ENCODE measurements at regions not wholly inside any gene's neighbourhood (a gene's known extent, or its start where the extent isn't known, plus 50 kb on each side); places are given as distances from the start of the nearest gene placed in this dataset.

GRCh38 chr17:13931800-13932460 lies 137.4 kb upstream of the COX10 start:
- peak; percentile 67 for DNase-seq (ENCODE audit: low read depth)

GRCh38 chr17:13933441-13934276 lies 135.6 kb upstream of the COX10 start:
- no peak for DNase-seq (ENCODE audit: low read depth)

DNA sequence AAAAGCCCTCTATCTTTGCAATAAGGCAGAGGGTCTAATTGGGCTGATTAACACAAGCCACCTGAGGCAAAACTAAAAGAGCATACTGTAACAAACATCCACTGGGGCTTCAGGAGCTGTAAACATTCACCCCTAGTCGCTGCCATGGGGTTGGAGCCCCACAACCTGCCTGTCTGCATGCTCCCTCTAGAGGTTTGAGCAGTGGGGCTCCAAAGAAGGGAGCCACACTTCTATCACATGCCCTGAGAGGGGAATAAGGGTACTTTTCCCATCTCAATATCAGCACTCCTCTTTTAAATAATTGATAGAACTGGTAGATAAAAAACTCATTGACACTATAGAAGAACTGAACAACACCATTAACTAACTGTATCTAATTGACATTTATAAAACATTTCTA lies 130.1 kb upstream of the COX10 start:
- no peak for DNase-seq (ENCODE audit: low read depth)

- peak; percentile 67 for DNase-seq (ENCODE audit: low read depth)
These were observed 128.2 kb upstream of the COX10 start for GRCh38 chr17:13940858-13941665.

DNA sequence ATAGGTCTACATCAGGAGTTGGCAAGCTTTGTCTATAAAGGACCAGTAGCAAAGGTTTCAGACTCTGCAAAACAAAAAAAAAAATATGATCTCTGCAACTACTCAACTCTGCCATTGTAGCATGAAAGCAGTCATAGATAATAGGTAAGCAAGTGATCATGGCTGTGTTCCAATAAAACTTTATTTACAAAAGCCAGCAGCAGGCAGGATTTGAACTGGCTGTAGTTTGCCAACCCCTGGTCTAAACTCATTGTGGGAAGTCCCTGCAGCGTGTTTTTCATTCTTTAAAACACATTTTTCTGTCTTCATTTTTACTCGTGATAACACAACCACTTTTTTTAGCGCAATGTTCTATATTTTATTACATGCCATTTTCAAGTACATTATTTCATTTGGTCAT lies 127.5 kb upstream of the COX10 start:
- no peak for DNase-seq (ENCODE audit: low read depth)

DNA sequence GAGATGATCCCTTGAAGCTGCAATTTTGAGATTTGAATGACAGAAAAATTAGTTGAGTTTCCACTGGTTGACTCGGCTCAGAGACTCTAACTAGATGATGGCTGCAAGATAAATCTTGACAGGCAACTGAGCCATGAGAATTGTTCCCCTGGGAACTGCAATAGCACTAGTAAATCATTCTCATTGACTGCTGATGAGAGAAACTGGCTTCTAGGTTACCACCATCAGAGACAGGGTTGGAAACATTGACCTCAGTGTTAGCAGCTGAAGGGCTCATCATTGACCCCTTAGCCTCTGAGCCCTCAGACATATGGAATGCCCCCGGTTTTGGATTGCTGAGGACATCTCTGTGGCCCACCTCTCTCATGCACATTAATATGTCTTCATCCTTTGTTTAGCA lies 125.4 kb upstream of the COX10 start:
- DNase-seq (ENCODE audit: low read depth): no peak

DNA sequence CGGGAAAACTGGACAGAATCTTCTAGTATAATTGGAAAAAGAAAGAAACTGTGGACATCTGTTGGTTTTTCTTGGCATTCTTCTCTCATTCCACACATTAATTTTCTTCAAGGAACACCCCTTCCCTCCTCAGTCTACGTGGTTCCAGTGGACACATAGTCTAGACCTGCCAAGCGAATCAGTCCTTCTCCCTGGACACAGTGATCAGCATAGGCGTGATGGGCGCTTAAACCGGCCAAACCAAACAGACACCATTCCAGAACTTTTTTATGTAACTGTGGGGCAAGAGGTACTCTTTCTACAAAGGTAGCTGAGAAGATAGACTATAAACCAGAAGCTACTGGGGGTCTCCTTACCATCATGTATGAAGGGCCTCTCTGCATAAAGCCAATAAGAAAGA lies 121.8 kb upstream of the COX10 start:
- DNase-seq (ENCODE audit: low read depth): peak; percentile 28

- no peak for DNase-seq (ENCODE audit: low read depth)
These were observed 117.1 kb upstream of the COX10 start for GRCh38 chr17:13952009-13952750.

DNA sequence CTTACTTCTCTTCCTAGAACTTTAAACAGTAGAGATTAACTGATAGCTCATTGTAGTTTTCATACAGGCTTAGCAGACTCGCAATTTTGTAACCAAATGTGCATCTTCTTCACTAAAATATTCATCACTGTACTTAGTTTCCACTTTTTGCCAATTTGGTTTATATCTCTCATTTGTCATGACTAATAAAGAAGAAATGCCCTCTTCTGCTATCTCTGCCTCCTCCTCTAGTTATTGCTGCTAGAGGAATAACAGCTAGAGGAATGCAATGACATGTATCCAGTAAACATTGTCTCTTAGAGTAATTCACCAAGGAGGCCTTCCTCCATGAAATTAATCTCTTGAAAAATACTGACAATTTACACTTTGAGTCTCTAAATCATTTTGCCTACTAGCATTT lies 115.5 kb upstream of the COX10 start:
- DNase-seq (ENCODE audit: low read depth): peak; percentile 73

GRCh38 chr17:13957636-13958035 lies 111.7 kb upstream of the COX10 start:
- DNase-seq (ENCODE audit: low read depth): peak; percentile 71

DNA sequence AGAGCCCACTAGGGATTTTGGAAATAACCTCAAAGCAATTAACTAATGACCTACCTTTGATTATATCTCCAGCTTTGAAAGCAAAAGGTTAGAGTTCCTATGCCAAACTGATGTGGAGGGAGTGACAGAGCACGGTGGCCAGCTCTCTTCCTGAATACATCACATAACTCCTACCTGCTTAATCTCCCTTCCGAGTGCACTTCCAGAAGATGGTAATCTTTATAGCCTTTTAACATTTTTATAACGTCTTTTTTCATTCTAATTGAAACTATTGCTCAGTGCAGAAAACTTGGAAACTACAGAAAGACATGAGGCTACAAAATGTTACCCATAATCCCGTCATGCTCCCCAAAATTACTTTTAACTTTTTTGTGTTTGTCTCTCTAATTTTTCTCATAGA lies 110.5 kb upstream of the COX10 start:
- no peak for DNase-seq (ENCODE audit: low read depth)

GRCh38 chr17:13961265-13961664 lies 108.0 kb upstream of the COX10 start:
- no peak for DNase-seq (ENCODE audit: low read depth)

DNA sequence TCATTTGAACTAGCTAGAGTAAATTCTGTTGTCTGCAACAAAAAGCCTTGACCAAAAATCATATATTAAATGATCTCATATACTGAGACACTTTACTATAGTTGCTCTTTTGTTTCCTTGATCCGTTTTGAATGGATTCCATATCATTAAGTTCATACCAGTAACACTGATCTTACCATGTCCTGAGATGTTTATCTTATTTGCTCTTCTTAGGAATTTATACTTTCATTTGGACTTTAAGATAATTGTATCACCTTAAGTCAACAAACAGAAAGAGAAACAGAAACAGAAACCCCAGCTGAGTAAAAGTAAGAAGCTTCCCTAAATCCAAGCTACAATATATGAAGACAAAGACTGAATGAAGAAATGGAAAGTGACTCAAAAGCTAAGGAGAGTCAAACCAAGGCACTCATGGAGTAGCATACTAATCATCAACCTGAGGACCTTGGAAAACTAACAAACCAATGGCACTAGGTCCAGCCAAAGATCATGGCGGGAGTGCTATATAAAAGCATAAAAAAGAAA lies 106.5 kb upstream of the COX10 start:
- no peak for DNase-seq (ENCODE audit: low read depth)

DNA sequence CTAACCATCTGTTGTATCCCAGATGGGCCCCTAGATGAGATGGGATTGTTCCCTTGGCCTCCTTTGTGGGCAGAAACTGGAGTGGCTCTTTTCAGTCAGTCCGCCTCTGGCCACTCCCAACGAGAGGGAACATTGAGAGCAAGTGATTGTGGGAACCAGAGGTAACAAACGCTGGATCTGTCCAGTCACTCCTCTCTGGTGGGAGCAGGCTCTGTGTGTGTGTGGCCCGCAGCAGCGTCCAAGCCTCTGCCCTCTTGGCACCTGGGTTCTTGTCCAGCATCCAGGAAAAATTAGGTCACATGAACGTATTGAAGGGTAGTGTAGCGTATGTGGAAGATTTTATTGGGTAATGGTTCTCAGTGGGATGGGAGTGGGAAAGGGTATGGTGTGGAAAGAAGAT lies 101.9 kb upstream of the COX10 start:
- DNase-seq (ENCODE audit: low read depth): no peak

- DNase-seq (ENCODE audit: low read depth): no peak
These were observed 98.8 kb upstream of the COX10 start for GRCh38 chr17:13970531-13970930.

GRCh38 chr17:13973960-13974651 lies 95.2 kb upstream of the COX10 start:
- DNase-seq (ENCODE audit: low read depth): no peak

GRCh38 chr17:13977837-13978236 lies 91.5 kb upstream of the COX10 start:
- DNase-seq (ENCODE audit: low read depth): no peak

- no peak for DNase-seq (ENCODE audit: low read depth)
These were observed 90.8 kb upstream of the COX10 start for GRCh38 chr17:13978478-13978877.

- DNase-seq (ENCODE audit: low read depth): peak; percentile 47
These were observed 87.4 kb upstream of the COX10 start for GRCh38 chr17:13981881-13982280.

DNA sequence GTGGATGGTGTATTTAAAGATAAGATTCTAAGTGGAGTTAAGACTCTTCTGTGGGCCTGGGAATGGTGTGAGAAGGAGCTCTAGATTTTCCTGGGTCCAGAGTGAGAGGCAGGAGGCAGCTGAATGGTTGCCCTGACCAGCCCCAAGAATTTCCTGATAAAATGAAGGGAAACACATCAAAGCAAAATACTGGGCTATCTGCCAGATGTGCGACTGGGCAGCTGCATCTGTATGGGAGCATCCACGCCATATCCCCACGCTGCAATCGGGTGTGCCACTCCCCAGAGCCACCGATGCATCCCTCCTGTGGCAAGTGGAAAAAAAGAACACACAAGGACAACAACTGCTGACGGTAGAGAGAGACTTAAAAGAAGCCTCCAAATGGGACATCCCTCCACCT lies 84.3 kb upstream of the COX10 start:
- DNase-seq (ENCODE audit: low read depth): no peak

GRCh38 chr17:13986855-13987254 lies 82.4 kb upstream of the COX10 start:
- no peak for DNase-seq (ENCODE audit: low read depth)

Data from EH (cell line).